Dedifferentiated amniotic fluid mesenchymal stem cell (primary cell): ENCODE measurements at regions not wholly inside any gene's neighbourhood (a gene's known extent, or its start where the extent isn't known, plus 50 kb on each side); places are given as distances from the start of the nearest gene placed in this dataset.

Experiments
- DNase-seq: peaks from one replicate; pipeline ENCODE4 v3.0.0-alpha.2; 2016; ENCODE audit errors: extremely low spot score

GRCh38 chr10:4345877-4346646 is 479.9 kb upstream of the AKR1E2 start:
- DNase-seq = no peak

GRCh38 chr10:4344492-4344994 is 481.5 kb upstream of the AKR1E2 start:
- DNase-seq = peak; percentile 100

- DNase-seq = no peak
Measured at GRCh38 chr10:4343873-4344272, 482.1 kb upstream of the AKR1E2 start.

DNA sequence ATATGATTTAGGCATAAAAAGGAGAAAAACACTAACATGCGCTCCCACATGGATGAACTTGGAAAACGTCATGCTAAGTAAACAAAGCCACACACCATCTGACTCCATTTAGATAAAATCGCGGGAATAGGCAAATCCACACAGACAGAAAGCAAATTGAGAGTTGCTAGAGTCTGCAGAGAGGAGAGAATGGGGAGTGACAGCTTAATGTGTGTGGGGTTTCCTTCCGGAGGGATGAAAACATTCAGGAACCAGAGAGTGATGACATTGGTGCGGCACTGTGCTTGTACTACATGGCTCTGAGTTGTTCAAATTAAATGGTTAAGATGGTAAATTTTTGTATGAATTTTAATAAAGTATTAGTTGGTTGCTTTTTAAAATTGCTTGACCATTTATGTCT is 482.9 kb upstream of the AKR1E2 start:
- DNase-seq = no peak

GRCh38 chr10:4338768-4339167 is 487.2 kb upstream of the AKR1E2 start:
- DNase-seq = no peak

DNA sequence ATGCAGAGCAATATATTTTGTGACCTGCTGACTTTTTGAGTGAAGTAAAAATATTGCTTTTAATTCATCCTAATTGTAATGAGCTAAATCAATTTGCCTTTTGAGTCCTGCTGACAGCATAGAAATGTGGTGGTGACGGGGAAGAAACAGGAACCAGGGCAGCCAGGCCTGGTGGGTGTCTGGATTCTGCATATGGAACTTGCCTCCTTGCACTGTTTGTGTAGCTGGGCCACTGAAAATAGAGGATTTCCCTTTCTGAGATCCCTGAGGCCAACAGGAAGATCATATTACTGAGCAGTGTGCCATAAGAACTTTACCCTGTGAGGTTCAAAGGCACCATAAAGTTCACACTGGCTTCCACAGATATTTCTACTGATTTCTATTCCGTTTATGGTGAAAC is 488.4 kb upstream of the AKR1E2 start:
- no peak for DNase-seq

DNA sequence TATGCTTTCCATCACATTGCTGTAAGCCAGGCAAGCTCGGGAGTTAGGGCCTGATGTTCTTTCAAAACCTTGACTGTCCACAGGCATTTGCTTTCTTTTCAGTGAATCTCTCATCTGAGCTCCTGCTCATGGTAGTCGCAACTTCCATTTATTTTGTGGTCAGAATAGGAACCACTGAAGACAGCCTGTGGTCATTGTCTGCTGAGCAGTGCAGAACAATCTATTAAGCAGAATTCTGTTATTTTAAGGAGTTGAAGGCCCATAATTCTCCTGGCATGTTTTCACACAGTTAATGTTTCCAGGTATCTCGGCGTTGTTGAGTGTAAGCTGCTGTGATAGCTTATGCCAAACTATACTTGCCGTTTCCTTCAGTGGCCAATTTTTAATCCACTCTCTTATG is 491.1 kb upstream of the AKR1E2 start:
- DNase-seq = no peak

- DNase-seq = no peak
Measured at GRCh38 chr10:4334015-4334414, 492.0 kb upstream of the AKR1E2 start.

DNA sequence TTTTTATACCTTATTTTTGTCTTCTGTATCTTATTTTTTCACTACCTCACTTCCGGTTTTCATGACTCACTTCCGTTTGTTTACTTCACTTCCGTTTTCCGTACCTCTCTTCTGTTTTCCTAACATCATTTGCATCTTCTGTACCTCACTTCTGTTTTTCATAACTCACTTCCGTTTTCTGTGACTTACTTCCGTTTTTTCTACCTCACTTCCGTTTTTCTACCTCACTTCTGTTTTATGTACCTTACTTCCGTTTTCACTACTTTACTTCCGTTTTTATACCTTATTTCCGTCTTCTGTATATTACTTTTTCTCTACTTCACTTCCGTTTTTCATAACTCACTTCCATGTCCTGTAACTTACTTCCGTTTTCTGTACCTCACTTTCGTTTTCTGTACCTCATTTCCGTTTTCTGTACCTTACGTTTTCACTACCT is 492.5 kb upstream of the AKR1E2 start:
- DNase-seq = no peak

GRCh38 chr10:4332764-4333458 is 493.1 kb upstream of the AKR1E2 start:
- DNase-seq = no peak

- no peak for DNase-seq
Measured at GRCh38 chr10:4331150-4331549, 494.9 kb upstream of the AKR1E2 start.

GRCh38 chr10:4330636-4331035 is 495.4 kb upstream of the AKR1E2 start:
- no peak for DNase-seq

GRCh38 chr10:4329225-4329624 is 496.8 kb upstream of the AKR1E2 start:
- DNase-seq = no peak

- no peak for DNase-seq
Measured at GRCh38 chr10:4326647-4327046, 499.4 kb upstream of the AKR1E2 start.

DNA sequence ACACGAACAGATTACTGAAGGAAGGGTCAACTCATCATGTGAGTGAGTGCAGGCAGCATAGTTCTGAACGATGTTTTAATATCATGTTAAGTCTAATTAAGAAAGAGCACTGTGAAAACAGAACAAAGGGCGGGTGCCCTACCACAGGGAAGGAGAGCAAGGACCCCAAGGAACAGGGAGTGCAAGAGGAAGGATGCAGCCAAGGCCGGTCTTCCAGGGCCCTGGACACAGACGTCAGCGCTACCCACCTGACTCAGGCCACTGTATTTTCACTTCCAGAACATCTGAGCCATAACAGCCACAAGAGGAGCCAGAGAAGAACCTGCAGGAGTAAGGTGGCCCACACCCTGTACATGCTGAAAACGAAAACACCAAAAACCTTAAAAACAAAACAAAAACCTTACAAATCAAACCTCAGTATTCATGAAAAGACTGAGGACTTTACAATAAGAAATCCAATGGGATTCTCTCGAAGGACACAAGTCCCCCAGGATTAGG is 506.1 kb upstream of the AKR1E2 start:
- no peak for DNase-seq

DNA sequence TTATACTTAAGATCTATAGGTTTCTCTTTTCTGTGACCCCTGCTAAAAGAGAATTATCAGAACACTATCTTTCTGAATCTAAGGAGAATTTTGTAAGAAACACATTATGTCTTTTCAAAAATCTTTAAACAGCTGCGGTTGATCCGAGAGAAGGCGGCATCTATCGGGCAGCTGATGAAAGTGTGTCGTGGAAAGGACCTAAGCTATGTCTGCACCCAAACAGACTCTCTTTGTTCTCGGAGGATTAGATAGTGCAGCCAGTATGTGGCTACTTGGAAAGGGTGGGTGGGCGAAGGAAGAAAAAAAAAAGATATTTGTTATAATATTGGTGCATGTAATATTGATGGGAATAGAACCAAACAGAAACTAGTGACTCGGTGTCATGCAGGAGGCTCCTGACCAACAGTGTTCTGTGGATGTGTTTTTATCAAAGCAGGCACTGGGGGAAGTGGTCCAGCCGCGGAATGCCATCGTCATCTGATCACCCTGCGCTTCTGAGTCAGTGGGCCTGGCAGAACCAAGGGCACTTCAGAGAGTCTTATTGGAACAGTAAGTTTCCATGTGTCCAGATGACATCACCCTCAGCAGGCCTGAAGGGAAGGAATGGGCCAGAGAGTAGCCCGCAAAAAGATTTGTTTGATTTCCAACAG is 509.7 kb upstream of the AKR1E2 start:
- DNase-seq = peak; percentile 32

GRCh38 chr10:4315551-4315950 is 510.5 kb upstream of the AKR1E2 start:
- DNase-seq = no peak

DNA sequence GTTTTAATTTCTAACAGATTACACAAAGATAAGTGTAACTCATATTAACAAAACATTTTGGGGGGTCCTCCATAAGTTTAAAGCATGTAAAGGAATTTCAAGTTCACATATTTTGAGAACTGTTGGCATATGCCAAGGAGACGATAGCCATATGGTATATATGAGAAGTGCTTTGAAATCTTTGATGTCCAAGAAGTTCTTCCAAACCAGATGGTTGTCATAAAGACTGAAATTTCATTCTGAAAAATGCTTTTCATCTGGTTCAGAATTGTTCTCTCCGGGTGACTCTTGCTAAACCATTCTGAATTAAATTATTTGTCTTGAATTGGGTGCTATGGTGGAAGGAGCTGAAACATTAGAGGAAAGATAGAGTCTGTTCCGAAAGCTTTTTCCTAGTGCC is 513.0 kb upstream of the AKR1E2 start:
- no peak for DNase-seq

DNA sequence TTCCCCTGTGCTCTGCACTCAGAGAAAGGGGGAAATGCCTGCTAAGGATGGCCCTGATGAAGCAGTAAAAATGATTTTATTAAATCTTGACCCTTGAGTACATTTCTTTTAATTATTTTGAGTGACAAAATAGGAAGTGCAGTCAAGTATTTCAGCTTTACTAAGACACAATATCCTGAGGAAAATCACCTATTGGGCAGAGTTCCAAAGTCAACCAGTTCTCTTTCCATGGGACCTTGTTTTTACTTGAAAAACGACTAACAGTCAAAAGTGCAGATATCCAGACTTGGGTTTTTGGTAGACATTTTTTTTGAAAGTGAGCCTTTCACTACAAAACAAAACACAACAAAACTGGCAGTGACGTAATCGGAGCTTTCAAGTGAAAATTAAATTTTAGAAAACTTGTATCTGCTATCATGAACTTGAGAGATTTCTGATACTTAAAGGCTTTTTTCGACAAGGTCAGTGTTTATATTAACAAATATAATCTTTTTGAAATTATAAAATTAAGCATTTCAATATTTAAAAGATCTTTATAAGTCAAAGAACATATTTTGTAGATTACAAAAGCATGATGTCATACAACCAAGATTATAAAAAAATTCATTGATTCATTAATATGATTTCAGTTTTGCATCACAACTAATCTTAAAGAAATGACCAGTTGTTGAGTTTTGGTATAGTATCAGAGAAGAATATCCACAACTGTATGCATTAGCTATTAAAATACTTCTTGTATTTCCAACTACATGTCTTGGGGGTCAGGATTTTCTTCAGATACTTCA is 513.8 kb upstream of the AKR1E2 start:
- DNase-seq = no peak

DNA sequence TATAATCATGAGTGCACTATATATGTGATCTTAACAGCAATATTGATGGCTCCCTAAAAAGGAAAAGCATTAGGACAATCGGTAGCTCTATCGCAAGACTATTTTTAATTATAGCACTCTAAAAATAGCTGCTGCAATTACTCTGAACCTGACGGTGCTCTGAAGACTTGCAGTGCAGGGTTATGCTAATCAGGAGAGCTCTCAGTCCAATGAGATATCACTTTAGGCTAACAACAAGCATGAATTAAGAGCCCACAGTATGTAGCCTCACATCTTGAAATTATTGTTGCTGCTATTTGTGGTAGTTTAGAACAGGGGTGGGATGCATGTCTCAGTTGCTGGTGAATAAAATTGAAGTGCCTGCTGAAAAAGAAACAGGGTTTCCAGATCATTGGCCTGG is 515.8 kb upstream of the AKR1E2 start:
- no peak for DNase-seq

DNA sequence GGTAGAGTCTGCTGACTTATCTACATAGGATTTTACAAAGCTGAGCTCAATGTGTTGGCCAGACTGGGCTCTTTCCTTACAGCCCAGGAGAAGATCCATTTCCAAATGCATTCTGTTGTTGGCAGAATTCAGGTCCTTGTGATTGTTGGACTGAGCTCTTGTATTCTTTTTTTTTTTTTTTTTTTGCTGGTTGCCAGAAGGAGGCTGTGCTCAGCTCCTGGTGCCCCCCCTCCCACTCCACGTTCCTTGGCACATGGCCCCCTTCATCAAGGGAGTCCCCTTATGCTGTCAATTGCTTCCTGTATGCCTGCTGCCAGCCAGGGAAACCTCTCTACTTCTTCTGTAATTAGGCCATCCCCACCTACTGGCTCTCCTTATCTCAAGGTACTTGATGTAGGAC is 518.1 kb upstream of the AKR1E2 start:
- DNase-seq = no peak

DNA sequence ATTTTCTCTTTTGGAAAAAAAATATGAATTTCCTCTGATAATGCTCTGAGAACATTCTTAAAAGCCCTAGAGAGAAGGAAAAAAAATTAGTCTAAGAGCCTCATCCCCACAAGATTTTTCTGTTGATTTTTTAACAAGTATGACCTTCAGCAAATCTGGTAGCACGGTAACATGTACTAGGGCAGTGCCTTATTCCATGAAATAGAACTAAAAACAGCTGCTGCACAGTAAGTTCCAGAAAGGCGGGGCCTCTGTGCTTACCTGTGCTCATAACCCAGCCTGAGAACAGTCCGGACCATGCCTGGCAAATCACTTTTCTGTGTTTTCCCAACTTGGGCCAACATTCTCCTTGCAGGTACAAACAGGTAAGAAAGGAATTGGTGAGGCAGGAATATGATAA is 519.1 kb upstream of the AKR1E2 start:
- no peak for DNase-seq
